Fibroblast of peridontal ligament (primary cell): ENCODE measurements at regions not wholly inside any gene's neighbourhood (a gene's known extent, or its start where the extent isn't known, plus 50 kb on each side); places are given as distances from the start of the nearest gene placed in this dataset.

Experiments
- DNase-seq: peaks from one replicate; pipeline ENCODE4 v3.0.0-alpha.2; 2010; ENCODE audit errors: extremely low read depth

DNA sequence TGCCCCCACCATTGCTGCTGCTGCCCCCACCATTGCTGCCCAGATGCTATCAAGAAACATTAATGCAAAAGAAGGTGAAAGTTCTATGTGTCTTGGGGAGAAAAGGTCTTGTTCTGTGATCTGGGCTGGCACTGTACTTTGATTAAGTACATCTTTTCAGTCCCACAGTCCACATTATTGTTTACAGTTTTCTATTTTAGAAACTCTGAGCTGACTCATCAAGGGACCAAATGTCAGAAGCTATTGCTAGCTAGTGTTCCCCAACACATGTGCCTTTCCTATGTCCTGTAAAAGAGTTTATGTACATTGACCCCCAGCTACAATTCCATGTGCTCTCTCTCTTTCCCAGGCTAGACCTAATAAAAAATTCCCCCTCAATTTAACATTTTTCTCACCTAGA lies 264.7 kb upstream of the NECTIN3 start:
- peak; percentile 58 for DNase-seq

DNA sequence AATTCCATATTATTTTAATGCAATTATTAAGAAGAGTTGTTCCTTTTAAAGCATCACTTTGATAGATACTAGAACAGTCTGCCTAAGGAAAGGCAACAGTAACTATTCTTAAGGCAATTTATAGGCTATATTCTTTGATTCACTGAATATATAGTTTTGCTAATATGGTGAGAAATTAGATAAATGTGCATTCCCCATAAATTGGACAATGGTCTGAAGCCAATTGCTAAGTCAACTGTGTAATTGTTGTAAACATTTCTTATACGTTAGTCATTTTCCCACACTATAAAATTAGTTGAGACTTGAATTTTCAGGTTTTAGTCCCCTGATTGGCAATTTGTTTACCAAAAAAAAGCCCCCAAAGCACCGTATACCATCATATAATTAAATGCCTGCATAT lies 263.0 kb upstream of the NECTIN3 start:
- no peak for DNase-seq

DNA sequence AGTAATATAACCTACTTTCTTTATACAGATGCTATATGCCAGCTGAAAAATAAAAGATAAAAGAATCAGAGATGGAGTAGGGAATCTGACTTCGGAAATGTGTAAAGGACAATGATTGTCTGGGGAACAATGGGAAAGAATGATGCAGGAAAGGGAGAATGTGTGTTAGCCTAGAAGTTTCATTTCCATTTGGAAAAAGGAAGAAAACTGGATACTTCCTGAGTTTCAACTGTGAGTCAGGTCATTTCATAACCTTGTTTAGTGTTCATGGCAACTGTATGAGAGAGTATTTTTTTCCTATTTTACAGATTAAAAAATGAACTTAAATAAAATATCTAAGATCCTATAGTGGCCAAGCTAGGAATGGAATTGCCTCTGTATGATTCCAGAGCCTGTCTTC lies 261.3 kb upstream of the NECTIN3 start:
- DNase-seq, result peak; percentile 81

DNA sequence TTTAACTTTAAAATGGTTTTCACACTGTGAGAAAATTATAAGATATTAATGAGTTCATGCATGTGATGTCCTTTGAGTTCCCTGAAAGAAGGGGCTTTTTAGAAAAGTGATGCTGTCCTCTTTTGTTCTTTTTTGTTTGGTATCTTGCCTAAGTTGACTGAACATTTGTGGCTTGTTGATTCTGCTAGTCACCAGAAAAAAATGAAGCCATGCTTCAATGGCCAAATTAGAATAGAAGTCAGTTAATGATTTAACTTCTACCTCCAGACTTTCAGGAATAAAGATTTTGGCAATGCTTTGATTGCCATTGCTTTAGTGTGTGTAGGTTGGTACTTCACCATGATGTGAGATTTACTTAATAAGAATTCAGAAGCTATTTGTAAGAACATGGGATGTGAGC lies 260.6 kb upstream of the NECTIN3 start:
- DNase-seq, result peak; percentile 51

DNA sequence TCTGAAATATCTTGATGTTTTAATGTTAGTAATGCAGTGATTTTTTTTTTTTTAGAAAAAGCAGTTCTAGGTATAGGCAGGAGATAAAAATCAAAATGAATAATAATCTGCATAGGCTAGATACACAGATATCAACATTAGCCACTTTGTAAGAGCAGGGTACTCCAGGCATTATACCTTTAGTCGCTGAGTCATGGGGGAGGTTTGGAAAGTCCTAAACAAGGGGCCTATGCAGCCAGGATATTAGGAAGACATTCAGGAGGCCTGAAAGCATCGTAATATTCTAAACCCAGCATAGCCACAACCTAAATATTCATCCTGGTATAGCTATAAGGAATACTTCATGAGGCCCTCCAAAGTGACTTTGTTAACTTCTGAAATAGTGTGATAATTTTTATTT lies 258.1 kb upstream of the NECTIN3 start:
- no peak for DNase-seq

DNA sequence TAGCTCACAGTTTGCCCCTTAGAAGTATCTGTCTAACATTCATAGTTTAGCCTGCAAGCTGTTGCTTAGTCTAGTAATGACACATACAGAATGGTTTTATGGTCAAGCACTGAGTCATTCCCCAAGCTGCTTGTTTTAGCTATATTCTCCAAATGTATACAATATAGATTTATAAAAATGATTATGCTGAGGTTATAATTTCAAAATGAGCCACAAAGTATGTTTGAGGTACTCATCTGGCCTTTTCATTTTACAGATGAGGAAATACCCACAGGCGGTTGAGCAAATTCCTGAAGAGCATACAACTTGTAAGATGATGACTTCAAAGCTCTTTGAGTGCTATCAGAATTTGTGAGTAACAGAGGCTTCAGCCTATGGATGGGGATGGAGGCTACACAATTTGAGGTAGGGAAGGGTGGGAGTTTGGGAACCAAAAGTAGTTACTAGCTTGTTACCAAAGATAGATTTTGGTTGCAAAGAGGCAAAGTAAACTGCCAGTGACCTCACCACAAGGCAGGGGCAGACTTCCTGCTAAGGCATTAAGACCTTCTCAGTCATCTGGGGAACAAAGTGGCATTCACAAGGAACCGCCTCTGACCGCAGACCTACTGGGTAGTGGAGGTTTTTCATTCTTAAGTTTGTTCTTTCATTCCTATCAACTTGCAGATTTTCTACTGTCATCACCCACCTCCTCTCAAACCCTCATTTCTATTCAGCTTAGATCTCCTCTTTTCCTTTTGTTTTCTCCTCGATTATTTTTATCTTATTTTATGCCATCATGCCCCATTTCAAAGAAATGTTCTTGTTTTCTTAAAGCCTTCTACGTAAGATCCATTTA lies 257.2 kb upstream of the NECTIN3 start:
- peak; percentile 98 for DNase-seq

DNA sequence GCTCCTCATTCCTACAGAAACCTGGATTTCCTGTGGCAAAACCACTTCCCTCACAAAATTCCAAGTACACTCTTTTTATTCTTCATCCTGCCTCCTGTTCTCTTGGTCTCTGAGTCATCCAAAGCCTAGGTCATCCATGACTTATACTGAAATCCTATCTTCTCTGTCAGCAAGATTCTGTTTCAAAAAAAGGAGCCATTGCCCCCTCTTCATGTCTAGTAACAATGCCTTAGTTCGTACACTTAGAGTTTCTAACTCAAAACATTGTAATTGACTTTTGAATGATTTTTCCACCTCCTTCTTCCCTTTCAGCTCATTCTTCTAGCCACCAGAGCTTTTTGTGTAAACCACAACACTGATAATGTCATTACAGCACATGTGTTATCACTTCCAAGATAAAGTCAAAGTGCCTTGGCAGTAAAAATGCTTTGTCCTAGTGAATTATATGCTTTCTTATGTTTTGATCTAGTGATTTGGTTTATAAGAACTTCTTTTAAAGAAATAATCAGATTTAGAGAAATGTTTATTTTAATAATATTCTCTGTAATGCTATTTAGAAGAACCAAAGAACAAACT lies 256.5 kb upstream of the NECTIN3 start:
- DNase-seq, result peak; percentile 84

DNA sequence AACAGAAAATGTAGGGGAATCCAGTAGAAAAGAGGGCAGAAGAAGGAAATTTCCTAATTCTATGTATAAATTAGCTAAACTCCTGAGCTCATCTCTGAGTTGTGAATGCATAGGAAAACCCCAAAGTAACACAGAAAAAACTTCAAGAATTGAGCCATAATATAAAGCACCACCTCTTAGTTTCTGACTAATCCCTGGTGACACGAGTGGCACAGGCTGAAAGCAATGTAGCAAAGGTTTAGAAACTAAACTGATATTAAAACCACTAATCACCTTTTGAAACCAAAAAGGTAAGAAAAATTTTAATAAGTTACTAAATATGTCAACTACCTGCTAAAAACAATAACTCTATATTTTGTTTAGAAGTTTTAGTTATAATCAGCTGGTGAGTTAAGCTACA lies 255.6 kb upstream of the NECTIN3 start:
- DNase-seq, result no peak

DNA sequence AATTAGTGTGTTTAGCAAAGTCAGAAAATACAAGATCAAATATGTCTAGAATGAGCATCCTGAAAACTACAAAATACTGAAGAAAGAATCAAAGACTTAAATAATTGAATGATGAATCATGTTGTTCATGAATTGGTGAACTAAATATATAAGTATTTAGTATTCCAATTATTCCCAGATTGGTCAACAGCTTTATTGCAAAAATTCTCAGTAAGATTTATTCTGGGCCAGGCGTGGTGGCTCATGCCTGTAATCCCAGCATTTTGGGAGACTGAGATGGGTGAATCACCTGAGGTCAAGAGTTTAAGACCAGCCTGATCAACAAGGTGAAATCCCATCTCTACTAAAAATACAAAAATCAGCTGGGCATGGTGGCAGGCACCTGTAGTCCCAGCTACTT lies 250.0 kb upstream of the NECTIN3 start:
- DNase-seq, result no peak

DNA sequence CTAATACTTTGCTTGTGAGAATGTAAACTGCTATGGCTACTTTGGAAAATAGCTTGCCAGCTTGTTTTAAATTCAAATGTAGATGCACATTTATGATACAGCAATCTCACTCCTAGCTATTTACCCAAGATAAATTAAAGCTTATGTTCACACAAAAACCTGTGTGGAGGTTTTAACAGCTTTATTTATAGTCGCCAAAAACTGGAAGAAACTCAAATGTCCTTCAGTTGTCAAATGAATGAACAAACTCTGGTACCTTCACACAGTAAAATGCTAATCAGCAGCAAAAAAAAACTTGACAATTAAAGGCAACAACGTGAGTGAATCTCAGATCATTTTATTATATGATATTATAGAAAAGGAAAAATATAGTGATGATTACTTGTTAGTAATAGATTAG lies 248.6 kb upstream of the NECTIN3 start:
- no peak for DNase-seq

DNA sequence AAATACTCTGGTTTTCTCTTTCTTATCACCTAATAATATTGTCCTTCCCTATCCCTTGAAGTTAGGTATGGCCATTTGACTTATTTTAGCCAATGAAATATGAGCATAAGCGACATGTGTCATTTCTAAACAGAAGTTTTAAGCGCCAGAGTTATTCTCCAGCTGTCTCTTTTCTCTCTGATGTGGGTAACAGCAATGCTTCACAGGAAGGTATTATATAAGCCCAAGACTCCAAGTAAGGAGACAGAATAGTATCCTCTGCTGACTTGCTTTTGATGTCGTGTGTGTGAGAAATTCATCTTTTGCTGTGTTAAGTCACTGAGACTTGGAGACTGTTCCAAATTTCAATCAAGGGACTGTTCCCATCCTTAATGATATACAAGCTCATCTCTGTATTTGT lies 224.6 kb upstream of the NECTIN3 start:
- no peak for DNase-seq

DNA sequence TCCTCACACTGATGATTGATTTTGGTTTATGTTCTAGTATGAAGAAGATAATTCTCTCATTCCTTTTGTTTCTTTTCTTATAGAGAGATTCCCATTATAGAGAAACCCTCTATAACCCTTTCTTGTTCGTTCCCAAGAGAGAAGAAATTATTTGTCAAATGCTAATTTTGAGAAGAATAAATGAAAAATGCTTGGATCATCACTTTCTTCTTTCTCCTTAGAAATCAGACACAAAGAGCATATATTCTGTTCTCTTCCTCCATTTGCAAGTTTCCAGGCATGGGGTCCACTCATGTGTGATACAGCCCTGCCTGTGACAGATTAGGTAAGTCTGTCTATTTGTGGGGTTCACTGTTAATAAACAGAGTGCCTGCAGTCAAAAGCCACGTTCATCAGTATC lies 222.6 kb upstream of the NECTIN3 start:
- no peak for DNase-seq

DNA sequence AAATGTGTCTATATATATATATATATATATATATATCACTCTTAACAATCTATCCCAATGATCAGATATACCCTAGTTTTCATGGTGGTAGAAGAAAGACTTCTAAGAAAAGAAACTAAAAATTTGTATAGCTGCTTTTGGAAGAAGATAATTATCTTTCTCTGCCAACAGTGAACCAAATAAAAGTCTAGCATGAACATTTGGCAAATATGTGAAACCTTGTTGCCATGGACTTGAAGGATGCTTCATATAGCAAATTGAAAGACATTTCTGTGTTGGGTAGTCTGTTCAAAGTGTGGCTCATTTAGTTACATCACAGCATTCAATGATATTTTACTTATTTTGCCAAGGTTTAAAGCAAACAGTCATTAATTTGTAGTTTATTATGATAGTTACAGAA lies 219.9 kb upstream of the NECTIN3 start:
- no peak for DNase-seq

DNA sequence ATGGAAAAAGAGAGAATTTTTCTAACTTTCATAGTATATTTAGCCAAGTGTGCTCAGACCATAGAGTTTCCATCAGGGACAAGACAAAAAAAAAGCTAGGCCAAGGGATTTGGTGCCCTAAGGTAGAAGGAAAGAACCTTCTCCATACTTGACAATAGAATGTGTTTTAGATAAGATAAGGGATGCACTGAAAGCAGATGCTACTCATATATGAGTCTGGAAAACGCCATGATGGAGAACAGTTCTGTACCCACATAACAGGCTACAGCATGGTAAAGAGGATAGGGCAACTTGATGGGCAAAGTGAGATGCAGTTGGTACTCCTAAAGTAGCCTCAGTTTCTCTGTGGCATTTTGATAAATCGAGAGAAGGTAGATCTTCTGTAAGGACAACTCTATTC lies 216.4 kb upstream of the NECTIN3 start:
- DNase-seq, result no peak

DNA sequence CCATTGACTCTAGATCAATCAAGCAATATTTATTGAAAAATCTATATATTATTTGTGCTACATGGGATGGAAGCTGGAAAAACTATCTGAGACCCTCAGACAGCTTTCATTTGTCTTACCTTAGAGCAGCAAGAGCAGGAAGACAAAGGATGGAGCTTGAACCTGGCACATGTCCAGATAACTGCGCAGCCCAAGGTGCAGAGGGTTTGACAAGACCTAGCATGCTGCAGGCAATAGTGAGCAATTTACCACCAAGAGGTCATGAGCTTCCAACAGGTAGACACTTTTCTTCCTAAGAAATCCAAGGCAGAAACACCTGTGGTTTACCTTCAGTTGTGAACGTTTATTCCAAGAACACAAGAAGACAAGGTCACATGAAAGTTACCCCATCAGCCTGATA lies 214.7 kb upstream of the NECTIN3 start:
- DNase-seq, result no peak

DNA sequence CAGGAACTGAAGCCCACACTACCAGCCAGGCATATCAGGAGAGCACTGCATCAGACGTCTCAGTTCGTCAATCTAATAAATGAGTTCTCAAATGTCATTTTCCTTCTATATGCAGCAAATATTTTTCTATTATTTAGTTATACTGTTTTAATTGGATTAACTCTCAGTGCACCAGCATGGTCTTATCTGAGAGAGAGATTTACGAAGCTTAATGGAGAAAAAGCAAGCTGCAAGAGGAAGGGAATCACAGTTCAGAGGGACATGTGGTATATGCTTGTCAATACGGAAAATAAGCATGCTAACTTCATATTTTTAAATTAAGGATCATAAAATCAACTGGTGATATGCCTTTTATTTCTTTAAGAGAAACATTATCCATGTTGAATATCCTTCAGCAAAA lies 213.1 kb upstream of the NECTIN3 start:
- no peak for DNase-seq

DNA sequence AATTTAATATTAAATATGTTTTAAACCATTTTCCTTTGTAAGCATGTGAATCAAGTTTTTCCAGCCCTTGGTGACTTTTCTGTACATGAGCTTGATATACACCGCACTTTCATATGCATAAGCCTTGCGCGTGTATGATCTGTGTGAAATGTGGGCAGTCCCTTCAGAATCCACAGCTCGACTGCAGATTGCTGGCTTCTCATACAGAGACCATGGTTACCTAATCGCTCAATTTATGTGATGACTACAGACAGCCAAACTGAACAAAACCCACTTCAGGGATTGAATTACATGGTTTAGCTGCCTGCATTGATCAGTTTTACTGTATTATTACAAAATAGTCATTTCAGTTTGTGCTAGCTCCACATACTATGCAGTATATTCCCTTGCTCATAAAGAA lies 212.3 kb upstream of the NECTIN3 start:
- peak; percentile 37 for DNase-seq

DNA sequence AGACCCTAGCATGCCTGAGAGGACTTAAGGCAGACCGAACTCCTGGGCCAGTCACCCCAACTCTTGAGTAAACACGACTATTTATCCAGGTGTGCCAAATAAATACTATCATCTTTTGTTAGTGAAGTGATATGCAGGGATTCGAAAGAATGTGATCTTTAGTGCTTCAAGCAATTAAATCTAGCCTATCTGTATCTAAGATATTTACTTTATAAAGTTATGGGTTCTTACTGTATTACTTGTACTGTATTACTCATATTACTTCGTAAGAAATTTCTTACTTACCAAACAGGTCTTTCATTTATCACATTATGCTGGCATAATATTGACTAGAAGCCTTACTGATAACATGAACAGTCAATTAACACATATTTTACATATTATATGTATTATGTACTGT lies 211.6 kb upstream of the NECTIN3 start:
- no peak for DNase-seq

DNA sequence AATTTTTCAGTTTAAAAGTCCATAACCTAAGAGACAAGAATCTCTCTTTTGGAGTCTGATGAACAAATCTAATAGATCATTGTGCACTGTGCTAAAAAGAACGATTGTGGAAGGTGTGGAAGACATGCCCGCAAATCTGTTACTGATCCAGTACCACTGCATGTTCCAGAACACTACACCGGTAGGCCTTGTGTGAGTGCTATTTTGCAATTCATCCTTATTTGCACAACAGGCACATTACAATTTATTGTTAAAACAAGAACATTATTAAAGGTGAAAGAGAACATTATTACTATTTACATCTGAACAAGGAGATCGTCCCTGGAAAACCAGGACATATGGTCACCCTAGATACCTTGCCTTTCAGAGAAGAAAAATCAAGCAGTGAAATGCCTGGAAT lies 205.7 kb upstream of the NECTIN3 start:
- no peak for DNase-seq

DNA sequence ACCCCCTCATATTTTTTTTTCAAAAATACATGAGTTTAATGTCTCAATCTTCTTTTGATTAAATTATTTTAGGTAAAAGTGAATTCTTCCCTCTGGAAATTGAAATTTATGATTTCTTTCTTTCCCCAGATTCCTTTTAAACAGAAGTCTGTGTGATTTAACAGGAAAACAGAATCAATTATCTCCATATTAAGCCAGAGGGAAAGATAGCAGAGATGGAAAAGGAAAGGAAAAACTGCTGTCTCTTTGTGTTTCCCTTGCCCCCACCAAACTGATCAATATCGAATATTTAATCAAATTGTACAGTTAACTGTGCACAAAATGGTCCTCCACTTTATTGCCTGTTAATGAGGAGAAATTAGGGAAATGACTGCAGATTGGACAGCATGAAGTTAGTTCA lies 203.5 kb upstream of the NECTIN3 start:
- DNase-seq, result no peak

DNA sequence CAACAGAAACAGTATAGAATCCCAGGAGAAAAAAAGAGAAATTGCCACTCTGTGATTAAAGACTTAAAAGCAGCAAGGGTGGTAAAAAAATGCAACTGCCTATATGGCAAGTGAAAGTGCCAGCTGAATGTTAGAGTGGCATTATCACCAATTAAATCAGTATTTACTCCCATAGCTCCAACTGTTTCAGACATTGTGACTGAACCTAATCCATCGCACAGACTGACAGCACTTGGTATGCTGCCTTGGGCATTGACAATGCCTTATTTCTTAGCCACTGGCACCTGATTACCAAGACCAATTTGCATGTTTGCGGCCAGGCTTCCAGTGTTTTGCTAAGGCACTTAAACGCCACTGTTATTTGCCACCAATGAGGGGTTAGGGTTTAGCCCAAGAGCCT lies 201.9 kb upstream of the NECTIN3 start:
- DNase-seq, result no peak

DNA sequence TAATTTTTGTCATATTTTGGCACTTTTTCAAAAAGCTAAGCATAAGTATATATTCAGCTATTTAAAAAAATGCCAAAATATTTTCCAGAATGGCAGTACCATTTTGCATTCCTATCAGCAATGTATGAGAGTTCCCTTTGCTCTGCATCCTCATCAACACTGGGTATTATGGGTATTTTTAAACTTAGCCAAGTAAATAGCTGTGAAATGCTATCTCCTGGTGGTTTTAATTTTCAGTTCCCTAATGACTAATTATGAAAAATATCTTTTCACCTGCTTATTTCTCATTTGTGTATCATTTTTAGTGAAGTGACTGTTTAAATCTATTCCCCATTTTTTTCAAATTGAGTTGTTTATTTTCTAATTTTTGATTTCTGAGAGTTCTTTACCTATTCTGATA lies 199.7 kb upstream of the NECTIN3 start:
- DNase-seq, result no peak

DNA sequence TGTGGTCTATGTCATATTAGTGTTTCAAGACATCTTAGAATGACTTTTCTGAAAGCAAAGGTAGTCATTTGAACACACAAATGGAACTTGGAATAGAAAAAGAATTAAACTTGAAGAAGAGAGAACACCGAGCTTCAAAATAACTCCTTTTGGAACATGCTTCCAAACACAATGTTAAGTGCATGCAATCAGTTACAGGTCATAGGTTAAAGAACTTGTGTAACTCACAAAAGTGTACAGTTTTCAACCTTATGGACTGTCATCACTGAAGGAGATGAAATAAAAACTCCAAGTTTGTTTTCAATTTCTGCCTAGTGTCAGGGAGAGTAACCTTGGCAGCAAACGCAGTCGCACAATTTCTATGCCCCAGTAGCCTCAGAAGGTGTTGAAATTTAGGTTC lies 192.9 kb upstream of the NECTIN3 start:
- DNase-seq, result no peak

DNA sequence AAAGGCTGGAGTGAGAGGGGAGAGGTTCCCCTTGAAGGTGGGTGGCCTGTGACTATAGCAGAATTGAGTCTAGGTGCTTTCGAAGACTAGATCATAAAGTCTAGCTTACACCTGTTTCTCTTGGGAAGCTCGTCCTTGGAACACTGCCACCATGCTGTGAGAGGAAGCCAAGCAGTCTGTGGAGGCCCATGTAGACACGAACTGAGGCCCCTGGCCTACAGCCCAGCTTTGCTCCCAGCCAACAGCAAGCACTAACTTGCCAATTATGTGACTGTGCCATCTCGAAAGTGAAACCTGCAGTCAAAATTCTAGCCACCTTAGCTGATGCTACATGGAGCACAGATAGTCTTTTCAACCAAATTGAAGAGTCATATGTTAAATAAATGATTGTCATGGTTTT lies 190.5 kb upstream of the NECTIN3 start:
- peak; percentile 24 for DNase-seq
